GM18498 (cell line): ENCODE measurements at regions not wholly inside any gene's neighbourhood (a gene's known extent, or its start where the extent isn't known, plus 50 kb on each side); places are given as distances from the start of the nearest gene placed in this dataset.
"Not testable (repeated sequence)": the region's sequence is repeated elsewhere in the genome, so short reads cannot be mapped to it uniquely, and the experiment has no call there.

Experiments
- ATAC-seq: cut with Tn5 transposase; IDR thresholded peaks from one replicate; pipeline ENCODE4 v1.9.1; 2021; ENCODE audit warnings: mild to moderate bottlenecking, moderate library complexity; ENCODE audit not compliant: unreplicated experiment

- no peak for ATAC-seq
These were observed 317.5 kb downstream of the TLE1 start for GRCh38 chr9:81371824-81372223.

GRCh38 chr9:81370650-81371049, 318.7 kb downstream of the TLE1 start:
- no peak for ATAC-seq

- no peak for ATAC-seq
These were observed 319.3 kb downstream of the TLE1 start for GRCh38 chr9:81370096-81370495.

GRCh38 chr9:81369121-81369520, 320.2 kb downstream of the TLE1 start:
- no peak for ATAC-seq

GRCh38 chr9:81363916-81364480, 325.3 kb downstream of the TLE1 start:
- ATAC-seq, result no peak

GRCh38 chr9:81361296-81361695, 328.1 kb downstream of the TLE1 start:
- no peak for ATAC-seq

GRCh38 chr9:81351166-81351565, 338.2 kb downstream of the TLE1 start:
- no peak for ATAC-seq

GRCh38 chr9:81344366-81344765, 345.0 kb downstream of the TLE1 start:
- ATAC-seq, result no peak

- ATAC-seq, result no peak
These were observed 353.4 kb downstream of the TLE1 start for GRCh38 chr9:81335879-81336421.

GRCh38 chr9:81321551-81321950, 367.8 kb downstream of the TLE1 start:
- ATAC-seq, result no peak

- ATAC-seq, result no peak
These were observed 368.4 kb downstream of the TLE1 start for GRCh38 chr9:81320909-81321482.

- ATAC-seq, result no peak
These were observed 370.8 kb downstream of the TLE1 start for GRCh38 chr9:81318571-81318970.

GRCh38 chr9:81317939-81318338, 371.4 kb downstream of the TLE1 start:
- ATAC-seq, result no peak

GRCh38 chr9:81317223-81317622, 372.1 kb downstream of the TLE1 start:
- ATAC-seq, result no peak

- no peak for ATAC-seq
These were observed 374.9 kb downstream of the TLE1 start for GRCh38 chr9:81314490-81314889.

GRCh38 chr9:81313877-81314276, 375.5 kb downstream of the TLE1 start:
- no peak for ATAC-seq

GRCh38 chr9:81312346-81312745, 377.0 kb downstream of the TLE1 start:
- ATAC-seq, result no peak

GRCh38 chr9:81308404-81308803, 380.9 kb downstream of the TLE1 start:
- ATAC-seq, result no peak

- not testable (repeated sequence) for ATAC-seq
These were observed 381.6 kb downstream of the TLE1 start for GRCh38 chr9:81307791-81308190.

GRCh38 chr9:81305561-81306182, 383.7 kb downstream of the TLE1 start:
- no peak for ATAC-seq

GRCh38 chr9:81303658-81304057, 385.7 kb downstream of the TLE1 start:
- ATAC-seq, result no peak

- ATAC-seq, result no peak
These were observed 395.7 kb downstream of the TLE1 start for GRCh38 chr9:81293651-81294050.
